GM12892 (cell line): ENCODE measurements at regions not wholly inside any gene's neighbourhood (a gene's known extent, or its start where the extent isn't known, plus 50 kb on each side); places are given as distances from the start of the nearest gene placed in this dataset.
"Not testable (repeated sequence)": the region's sequence is repeated elsewhere in the genome, so short reads cannot be mapped to it uniquely, and the experiment has no call there.

Experiments
- DNase-seq: peaks from one replicate; pipeline ENCODE4 v3.0.0; 2011; ENCODE audit not compliant: insufficient read length
- FAIRE-seq: peaks from 2 replicates; lab custom pipeline; 2011; peaks lifted over from hg19 to GRCh38; lab: Jason Lieb, UNC
- POLR2A ChIP-seq: IDR thresholded peaks from 2 replicates; pipeline ENCODE4 v1.6.1; 2011; ENCODE audit warnings: low read depth, low read length, control low read depth
- POLR2AphosphoS5 ChIP-seq: IDR thresholded peaks from 2 replicates; pipeline ENCODE4 v1.6.1; 2011; ENCODE audit warnings: low read depth, low read length, control low read depth
- TAF1 ChIP-seq: IDR thresholded peaks from 2 replicates; pipeline ENCODE4 v1.6.1; 2011; ENCODE audit warnings: low read depth, mild to moderate bottlenecking, control low read depth, low read length, borderline replicate concordance

DNA sequence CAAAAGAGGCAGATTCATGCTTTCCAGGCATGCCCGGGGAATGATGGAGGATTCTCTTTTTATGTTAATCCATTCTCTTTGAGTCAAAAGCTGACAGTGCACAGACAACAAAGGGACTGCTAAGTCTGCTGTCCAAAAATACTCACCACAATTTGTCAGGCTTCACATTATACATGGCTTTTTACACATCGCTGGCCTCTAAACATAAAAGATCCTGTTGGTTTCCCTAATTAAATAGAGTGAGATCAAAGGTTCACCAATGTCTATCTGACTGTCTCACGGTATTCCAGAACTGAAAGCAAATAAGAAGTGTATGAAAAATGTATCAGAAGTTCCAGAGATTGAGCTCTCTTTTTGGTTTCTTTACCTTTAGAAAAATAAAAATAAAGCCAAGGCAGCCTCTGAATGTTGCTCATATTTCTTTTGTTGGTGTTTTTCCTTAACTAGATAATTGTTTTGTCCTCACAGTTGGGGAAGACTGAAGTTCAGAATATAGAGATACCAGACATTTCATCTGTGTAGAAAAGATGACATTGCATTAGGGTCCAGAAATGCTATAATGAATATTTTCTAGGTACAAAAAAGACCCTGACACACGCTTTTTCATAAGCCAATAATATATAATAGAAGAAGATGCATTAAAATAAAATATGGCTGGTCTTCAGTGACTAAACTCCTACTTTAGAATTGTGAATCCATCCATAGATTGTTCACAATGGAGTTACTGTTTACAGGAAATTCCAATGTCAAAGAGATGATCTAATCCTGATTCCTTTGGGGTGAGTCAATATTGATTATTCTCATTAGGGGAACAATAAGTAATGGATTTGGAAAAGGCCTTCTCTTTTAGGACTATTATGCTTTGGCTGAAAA is 688.2 kb upstream of the CDH6 start:
- no peak for TF ChIP-seq POLR2A
- no peak for TF ChIP-seq TAF1
- DNase-seq (no peak), FAIRE-seq (no peak)

DNA sequence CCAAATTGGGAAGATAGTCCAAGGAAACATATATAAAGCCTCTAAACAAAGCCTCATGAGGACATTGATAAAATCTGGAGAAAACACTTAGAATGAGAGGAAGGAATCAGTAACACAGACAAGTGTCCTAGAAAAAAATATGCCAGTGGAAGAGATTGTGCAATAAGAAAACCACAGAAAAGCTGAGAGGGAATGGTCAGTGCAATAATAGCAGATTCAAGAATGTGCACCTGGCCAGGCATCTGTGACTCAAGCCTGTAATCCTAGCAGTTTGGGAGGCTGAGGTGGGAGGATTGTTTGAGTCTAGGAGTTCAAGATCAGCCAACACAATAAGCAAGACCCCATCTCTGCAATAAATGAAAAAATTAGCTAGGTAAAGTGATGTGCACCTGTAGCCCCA is 691.2 kb upstream of the CDH6 start:
- DNase-seq: no peak
- no peak for FAIRE-seq
- TF ChIP-seq POLR2A (no peak), POLR2AphosphoS5 (no peak), TAF1 (no peak)

DNA sequence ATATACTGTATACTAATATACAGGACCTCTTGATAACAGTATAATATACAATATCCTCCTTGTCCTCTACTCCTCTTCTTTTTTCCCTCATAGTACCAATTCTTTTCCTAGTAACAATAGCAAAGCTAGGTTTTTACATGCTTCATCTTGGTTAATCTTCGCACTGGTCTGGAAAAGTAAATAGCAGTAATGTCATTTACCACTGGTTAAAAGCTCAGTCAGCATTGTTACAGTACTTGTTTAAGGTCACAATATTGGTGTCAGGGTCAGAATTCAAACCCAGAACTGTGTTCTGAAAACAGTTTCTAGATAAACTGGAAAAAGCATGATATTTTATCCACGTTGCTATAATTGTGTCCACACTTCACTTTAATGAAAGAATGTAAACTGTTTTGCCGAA is 692.4 kb upstream of the CDH6 start:
- no peak for TF ChIP-seq POLR2AphosphoS5
- no peak for TF ChIP-seq POLR2A
- TF ChIP-seq TAF1: no peak
- FAIRE-seq: no peak

GRCh38 chr5:30500513-30500912 is 693.0 kb upstream of the CDH6 start:
- DNase-seq: no peak
- no peak for FAIRE-seq

More for the DNA sequence above, 692.4 kb upstream of the CDH6 start:
- DNase-seq: no peak

GRCh38 chr5:30499402-30499801 is 694.1 kb upstream of the CDH6 start:
- no peak for FAIRE-seq
- no peak for TF ChIP-seq POLR2A
- no peak for TF ChIP-seq TAF1
- no peak for TF ChIP-seq POLR2AphosphoS5
- DNase-seq: no peak

More at GRCh38 chr5:30500513-30500912, 693.0 kb upstream of the CDH6 start:
- TF ChIP-seq TAF1 (no peak), POLR2A (no peak), POLR2AphosphoS5 (no peak)

GRCh38 chr5:30498972-30499371 is 694.5 kb upstream of the CDH6 start:
- no peak for DNase-seq
- TF ChIP-seq POLR2A: no peak
- no peak for TF ChIP-seq TAF1
- TF ChIP-seq POLR2AphosphoS5: no peak
- FAIRE-seq: no peak

GRCh38 chr5:30498509-30498908 is 695.0 kb upstream of the CDH6 start:
- DNase-seq, FAIRE-seq: not testable (repeated sequence)

DNA sequence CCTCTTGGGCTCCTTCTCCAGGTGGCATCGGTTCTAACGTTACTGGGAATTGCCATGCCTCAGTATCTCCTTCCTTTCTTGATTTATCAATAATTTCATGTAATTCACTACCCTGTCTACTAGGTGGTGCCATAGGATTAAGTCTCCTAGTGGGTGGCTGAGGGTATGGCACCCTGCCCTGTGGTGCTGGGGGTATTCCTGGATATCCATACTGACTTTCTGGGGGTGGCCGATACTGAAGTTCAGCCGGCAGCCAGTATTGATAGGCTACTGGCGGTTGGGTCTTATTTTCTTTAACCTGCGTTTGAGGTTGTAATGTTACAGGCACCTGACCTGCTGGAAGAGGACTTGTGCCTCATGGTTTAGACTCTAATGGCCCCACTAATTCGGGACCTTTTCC is 699.4 kb upstream of the CDH6 start:
- FAIRE-seq, DNase-seq: not testable (repeated sequence)

GRCh38 chr5:30479104-30479503 is 714.4 kb upstream of the CDH6 start:
- DNase-seq: no peak
- TF ChIP-seq POLR2A (no peak), POLR2AphosphoS5 (no peak), TAF1 (no peak)
- no peak for FAIRE-seq

GRCh38 chr5:30475429-30475828 is 718.1 kb upstream of the CDH6 start:
- no peak for DNase-seq
- no peak for TF ChIP-seq TAF1
- no peak for TF ChIP-seq POLR2A
- TF ChIP-seq POLR2AphosphoS5: no peak
- FAIRE-seq: no peak

- DNase-seq (no peak), FAIRE-seq (no peak)
- TF ChIP-seq POLR2AphosphoS5 (no peak), POLR2A (no peak), TAF1 (no peak)
These were observed 723.8 kb upstream of the CDH6 start for GRCh38 chr5:30469691-30470090.

- DNase-seq: no peak
- FAIRE-seq: no peak
- TF ChIP-seq POLR2AphosphoS5 (no peak), POLR2A (no peak), TAF1 (no peak)
These were observed 734.8 kb upstream of the CDH6 start for GRCh38 chr5:30458681-30459080.

- not testable (repeated sequence) for DNase-seq, FAIRE-seq
These were observed 738.0 kb upstream of the CDH6 start for GRCh38 chr5:30455484-30455883.
